ENCODE measurements at regions not wholly inside any gene's neighbourhood (a gene's known extent, or its start where the extent isn't known, plus 50 kb on each side); places are given as distances from the start of the nearest gene placed in this dataset.

DNA sequence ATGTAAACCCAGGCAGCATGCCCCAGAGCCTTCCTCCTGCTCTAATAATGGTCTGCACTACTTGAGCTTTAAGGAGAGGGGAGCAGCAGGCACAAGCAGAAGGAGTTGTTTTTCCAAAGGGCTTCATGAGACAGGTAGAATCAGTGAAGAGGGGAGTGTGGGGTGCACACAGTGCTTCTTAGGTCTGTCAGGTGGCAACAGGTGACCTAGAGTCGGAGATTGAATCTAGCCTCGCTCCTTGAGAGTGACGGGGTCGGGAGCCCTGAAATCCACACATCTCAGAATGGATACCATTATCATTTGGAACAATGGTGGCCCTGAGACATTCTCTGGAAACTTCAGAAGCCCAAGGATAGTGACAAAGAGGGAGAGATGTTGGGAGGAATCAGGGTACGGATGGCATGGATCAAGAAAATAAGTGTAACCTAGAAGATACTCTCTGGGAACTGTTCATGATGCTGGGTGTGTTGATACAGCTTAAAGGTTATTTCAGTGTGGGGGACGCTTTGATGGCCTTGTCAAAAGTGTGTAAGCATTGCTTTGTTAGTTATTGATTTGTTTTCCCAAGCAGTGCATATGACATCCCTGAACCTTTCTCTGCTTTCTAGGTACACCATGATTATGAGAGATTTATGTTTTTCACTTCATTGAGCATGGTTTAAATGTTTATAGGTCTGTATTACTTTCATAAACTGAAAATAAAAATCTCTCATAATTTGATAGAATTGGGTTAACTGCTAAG is 77.8 kb upstream of the L3MBTL3 start:
- intact Hi-C loops (cut with DNase I; ENCODE audit: low total_unique reads), result no loop called here
- WGBS, 2 donors, result 86 to 90% methylated on average over 6 of the region's 6 CpGs
- no peak overlapping the region for H3K4me3 ChIP-seq (ENCODE audit: low read depth, poor library complexity, severe bottlenecking)
- no peak for DNase-seq (ENCODE audit: low spot score in 2 of 2)
- no peak for TF ChIP-seq POLR2A (IDR thresholded peaks at IDR 0.05)
- TF ChIP-seq, protein P1, sequence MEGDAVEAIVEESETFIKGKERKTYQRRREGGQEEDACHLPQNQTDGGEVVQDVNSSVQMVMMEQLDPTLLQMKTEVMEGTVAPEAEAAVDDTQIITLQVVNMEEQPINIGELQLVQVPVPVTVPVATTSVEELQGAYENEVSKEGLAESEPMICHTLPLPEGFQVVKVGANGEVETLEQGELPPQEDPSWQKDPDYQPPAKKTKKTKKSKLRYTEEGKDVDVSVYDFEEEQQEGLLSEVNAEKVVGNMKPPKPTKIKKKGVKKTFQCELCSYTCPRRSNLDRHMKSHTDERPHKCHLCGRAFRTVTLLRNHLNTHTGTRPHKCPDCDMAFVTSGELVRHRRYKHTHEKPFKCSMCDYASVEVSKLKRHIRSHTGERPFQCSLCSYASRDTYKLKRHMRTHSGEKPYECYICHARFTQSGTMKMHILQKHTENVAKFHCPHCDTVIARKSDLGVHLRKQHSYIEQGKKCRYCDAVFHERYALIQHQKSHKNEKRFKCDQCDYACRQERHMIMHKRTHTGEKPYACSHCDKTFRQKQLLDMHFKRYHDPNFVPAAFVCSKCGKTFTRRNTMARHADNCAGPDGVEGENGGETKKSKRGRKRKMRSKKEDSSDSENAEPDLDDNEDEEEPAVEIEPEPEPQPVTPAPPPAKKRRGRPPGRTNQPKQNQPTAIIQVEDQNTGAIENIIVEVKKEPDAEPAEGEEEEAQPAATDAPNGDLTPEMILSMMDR (IDR thresholded peaks at IDR 0.05), result no peak

DNA sequence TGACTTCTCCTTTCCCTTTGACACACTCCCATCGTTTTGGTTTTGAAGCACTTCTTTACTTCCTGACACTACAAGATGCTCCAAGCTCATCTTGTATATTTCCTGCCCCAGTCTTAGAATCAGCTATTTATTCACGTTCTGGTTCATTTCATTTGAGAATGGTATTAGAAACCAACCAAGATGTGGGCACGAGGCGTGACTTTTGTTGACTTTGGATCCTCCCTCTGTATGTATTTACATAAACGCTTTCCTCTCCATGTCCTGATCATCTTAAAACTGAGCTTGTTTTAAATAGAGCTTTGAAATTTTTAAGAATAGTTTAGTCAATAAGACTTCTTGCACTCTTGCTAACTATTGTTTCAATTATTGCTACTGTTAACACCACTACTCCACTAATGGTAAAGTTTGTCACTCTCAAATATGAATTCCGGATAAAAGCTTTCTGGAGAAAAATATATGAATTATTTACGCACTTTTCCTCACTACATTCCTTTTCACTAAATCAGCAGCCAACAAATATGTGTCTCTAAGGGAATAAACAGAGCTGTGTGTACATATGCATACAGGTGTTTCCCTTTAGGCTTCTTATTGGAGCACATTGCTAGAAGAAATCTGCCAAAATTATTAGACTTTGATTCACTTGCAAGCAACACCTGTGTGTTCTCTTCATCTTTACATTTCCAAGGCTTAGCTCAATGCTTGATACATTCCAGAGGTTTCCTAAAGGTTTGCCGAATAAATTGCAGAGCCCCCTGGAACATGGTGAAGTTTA is 77.3 kb upstream of the TMEM244 start:
- intact Hi-C loops (cut with DNase I; ENCODE audit: low total_unique reads), result no loop called here
- 53 to 56% methylated on average over 8 of the region's 8 CpGs for WGBS, 2 donors
- no peak overlapping the region for H3K4me3 ChIP-seq (ENCODE audit: low read depth, poor library complexity, severe bottlenecking)
- DNase-seq (ENCODE audit: low spot score in 2 of 2), result no peak
- TF ChIP-seq, protein P1 (IDR thresholded peaks at IDR 0.05), result no peak
- TF ChIP-seq POLR2A (IDR thresholded peaks at IDR 0.05), result no peak

DNA sequence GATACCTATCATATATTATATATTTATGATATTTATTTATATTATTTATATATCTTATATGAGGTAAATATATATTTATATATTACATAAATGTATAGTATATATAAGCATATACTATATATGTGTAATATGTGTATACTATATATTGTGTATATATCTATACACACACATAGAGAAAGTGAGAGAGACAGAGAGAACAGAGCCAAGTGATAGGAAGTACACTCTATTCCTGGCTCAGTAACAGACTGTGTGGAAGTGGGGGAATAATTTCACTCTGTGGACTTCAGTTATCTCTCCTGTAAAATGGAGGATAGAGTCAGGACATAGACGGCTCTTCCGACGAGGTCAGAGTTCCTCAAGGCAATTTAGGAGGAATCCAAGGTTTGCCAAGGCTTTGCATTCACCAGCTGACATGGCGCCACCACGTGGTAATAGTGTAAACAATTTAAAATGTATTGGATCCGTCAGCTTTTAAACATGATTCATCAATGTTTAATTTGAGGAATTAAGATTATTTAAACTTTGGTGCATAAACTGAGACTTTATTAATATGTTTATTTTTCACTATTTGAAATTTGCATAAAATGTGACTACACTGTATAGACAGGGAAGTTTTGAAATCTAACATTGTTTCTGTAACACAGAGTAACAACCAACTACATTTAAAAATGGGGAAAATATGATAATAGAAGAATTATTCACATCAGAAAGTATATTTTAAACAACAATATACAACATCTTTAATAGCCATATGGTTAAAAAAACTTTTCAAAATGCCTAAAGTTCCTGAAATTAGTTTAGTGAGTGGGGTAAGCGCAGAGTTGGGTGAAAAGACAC is 75.4 kb upstream of the TMEM244 start:
- TF ChIP-seq, protein P1 (IDR thresholded peaks at IDR 0.05), result no peak
- no peak for TF ChIP-seq POLR2A (IDR thresholded peaks at IDR 0.05)
- WGBS, 2 donors, result 15 to 16% methylated on average over 7 of the region's 7 CpGs
- DNase-seq (ENCODE audit: low spot score in 2 of 2), result peak in 1 of 2 donors; percentile 32
- intact Hi-C loops (cut with DNase I; ENCODE audit: low total_unique reads), result no loop called here
- no peak overlapping the region for H3K4me3 ChIP-seq (ENCODE audit: low read depth, poor library complexity, severe bottlenecking)

DNA sequence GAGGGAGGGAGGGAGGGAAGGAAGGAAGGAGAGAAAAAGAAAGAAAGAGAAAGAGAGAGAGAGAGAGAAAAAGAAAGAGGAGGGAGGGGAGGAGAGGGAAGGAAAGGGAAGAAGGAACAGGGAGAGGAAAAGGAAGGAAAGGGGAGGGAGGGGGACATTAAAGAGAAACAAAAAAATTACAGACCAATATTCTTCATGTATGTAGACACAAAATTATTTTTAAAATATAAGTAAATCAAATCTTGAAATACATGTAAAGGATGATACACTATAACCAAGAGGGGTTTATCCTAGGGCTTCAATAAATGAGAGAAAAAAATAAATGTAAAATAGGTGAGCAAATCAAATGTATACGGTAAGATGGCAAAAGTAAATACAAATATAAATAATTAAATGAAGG is 71.2 kb upstream of the TMEM244 start:
- intact Hi-C loops (cut with DNase I; ENCODE audit: low total_unique reads), result no loop called here
- DNase-seq (ENCODE audit: low spot score in 2 of 2), result no peak
- 93 to 95% methylated on average over 1 of the region's 1 CpG for WGBS, 2 donors
- no peak overlapping the region for H3K4me3 ChIP-seq (ENCODE audit: low read depth, poor library complexity, severe bottlenecking)
- TF ChIP-seq, protein P1 (IDR thresholded peaks at IDR 0.05), result no peak
- no peak for TF ChIP-seq POLR2A (IDR thresholded peaks at IDR 0.05)

DNA sequence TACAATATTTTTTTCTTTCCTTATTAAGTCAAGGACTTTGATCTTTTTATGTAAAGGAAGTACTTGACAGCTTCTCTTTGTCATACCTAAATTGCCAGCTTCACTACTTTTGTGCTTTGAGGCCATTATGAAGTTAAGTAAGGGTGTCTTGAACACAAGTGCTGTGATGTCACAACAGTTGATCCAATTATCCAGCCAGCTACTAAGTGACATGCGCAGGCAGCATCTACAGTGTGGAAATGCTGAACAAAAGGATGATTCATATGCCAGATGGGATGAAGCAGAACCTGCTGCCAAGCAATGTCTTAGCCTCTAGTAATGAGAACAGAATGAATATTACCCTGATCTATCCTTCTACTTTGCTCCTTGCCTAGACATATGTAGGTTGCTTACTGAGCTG is 68.3 kb upstream of the TMEM244 start:
- TF ChIP-seq, protein P1 (IDR thresholded peaks at IDR 0.05), result no peak
- 5 to 25% methylated on average over 1 of the region's 1 CpG for WGBS, 2 donors
- no peak overlapping the region for H3K4me3 ChIP-seq (ENCODE audit: low read depth, poor library complexity, severe bottlenecking)
- DNase-seq (ENCODE audit: low spot score in 2 of 2), result peak in 1 of 2 donors; percentile 17
- intact Hi-C loops (cut with DNase I; ENCODE audit: low total_unique reads), result no loop called here

All from lower leg skin (tissue), 4 donors.